Spleen (tissue), 7 donors: ENCODE measurements at regions not wholly inside any gene's neighbourhood (a gene's known extent, or its start where the extent isn't known, plus 50 kb on each side); places are given as distances from the start of the nearest gene placed in this dataset.

Experiments used
- CTCF ChIP-seq, 11 experiments: fragments of 200-600 bp in 7 of 11; fragments of 450-650 bp in 4 of 11; sonication (generic) in 4 of 11; IDR thresholded peaks in 8 of 11; conservative IDR thresholded peaks in 3 of 11; 1 replicate in 7 of 11; 2 replicates in 4 of 11; pipeline versions ENCODE4 v1.4.0 to v1.8.0; 2016 to 2021; ENCODE audit warnings: antibody characterized with exemption in 11 of 11, inconsistent platforms in 4 of 11, mild to moderate bottlenecking in 1 of 11
- POLR2A ChIP-seq, 3 donors: fragments of 450-650 bp; IDR thresholded peaks; one replicate each; pipeline ENCODE4 v1.5.1; 2017; ENCODE audit warnings: antibody characterized with exemption in 3 of 3, mild to moderate bottlenecking in 1 of 3
- POLR2AphosphoS5 ChIP-seq, 3 donors: sonication (generic); formaldehyde crosslinking; IDR thresholded peaks; one replicate each; pipeline ENCODE4 v1.5.1; 2017; ENCODE audit warnings: antibody characterized with exemption in 3 of 3
- donor health status: DM: no; HTN: no; CAD: no; lungs with moderate emphysema.
- donor health status: DM: no; HTN: no; CAD: no.
- donor health status: DM: no; HTN: no; CAD: no.

DNA sequence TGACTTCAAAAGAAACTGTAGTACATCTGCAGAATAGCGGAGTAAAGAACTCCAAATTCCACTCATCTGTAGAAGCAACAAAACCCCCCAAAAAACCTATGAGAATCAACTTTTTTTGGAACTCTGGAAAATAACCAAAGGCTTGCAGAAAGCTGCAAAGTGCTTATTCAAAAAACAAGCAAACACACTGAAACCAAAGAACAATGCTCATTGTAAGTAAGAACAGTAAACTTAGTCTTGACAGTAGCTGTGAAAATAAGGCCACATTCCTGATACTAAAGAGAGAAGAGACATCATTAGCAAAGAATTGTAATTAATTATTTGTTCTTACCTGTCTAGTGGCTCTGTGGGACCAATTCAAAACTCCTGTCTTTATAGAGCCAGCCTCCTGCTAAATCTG, 534.3 kb upstream of the C16orf82 start:
- TF ChIP-seq POLR2A (IDR thresholded peaks at IDR 0.05) = no peak
- no peak for TF ChIP-seq CTCF (IDR thresholded peaks at IDR 0.05 in 8 of 11, conservative IDR thresholded peaks at IDR 0.05 in 3 of 11)
- no peak for TF ChIP-seq POLR2AphosphoS5 (IDR thresholded peaks at IDR 0.05)
